HepG2 (cell line): ENCODE measurements at regions not wholly inside any gene's neighbourhood (a gene's known extent, or its start where the extent isn't known, plus 50 kb on each side); places are given as distances from the start of the nearest gene placed in this dataset.

Source experiments
- ATAC-seq: fragments of 200-7000 bp; cut with Tn5 transposase; 3 replicates; pipeline ENCODE4 v1.9.1; 2020; ENCODE audit warnings: mild to moderate bottlenecking, moderate library complexity
- BruUV-seq: library from RNA; stranded (reverse); fragments of 400-500 nt; replicated peaks from 2 replicates; lab custom pipeline; 2021; lab: Mats Ljungman, UMichigan
- CTCF ChIA-PET: fragments of 300-600 bp; formaldehyde crosslinking; extraction: SDS; loops from one replicate; lab custom pipeline; 2021; ENCODE audit warnings: low total read pairs, inconsistent platforms, low intra/inter-chr PET ratio; lab: Yijun Ruan, JAX
- POLR2A ChIA-PET: fragments of 350-600 bp; sonication (Branson Sonifier 250); formaldehyde crosslinking; loops from one replicate; lab custom pipeline; 2020; ENCODE audit warnings: antibody characterized with exemption, inconsistent platforms; lab: Yijun Ruan, JAX
- DNase-seq: peaks from one replicate; pipeline ENCODE4 v3.0.0-alpha.2; 2015; ENCODE audit warnings: low spot score
- FAIRE-seq: peaks from 3 replicates; lab custom pipeline; 2011; peaks lifted over from hg19 to GRCh38; lab: Jason Lieb, UNC
- H2AFZ ChIP-seq: one replicate; pipeline ENCODE4 v1.6.1; 2011; ENCODE audit warnings: low read length, inconsistent platforms
- H3K27ac ChIP-seq: fragments of 300-600 bp; 3 replicates; pipeline ENCODE4 v1.8.0; 2011; ENCODE audit warnings: mixed run types, mild to moderate bottlenecking, mixed read lengths, low read length, inconsistent platforms; ENCODE audit not compliant: insufficient read depth; ENCODE audit errors: extremely low read length
- H3K27me3 ChIP-seq, 2 experiments: fragments of 200-600 bp in 1 of 2; 2 replicates in 1 of 2; 3 replicates in 1 of 2; pipeline versions ENCODE4 v1.6.0 to v1.8.0; 2011; ENCODE audit warnings: low read length in 2 of 2, mild to moderate bottlenecking in 2 of 2, moderate library complexity in 2 of 2, inconsistent platforms in 1 of 2; ENCODE audit not compliant: insufficient read depth in 2 of 2, control insufficient read depth in 1 of 2
- H3K36me3 ChIP-seq, 2 experiments: fragments of 200-600 bp in 1 of 2; replicated peaks in 1 of 2; 2 replicates in 1 of 2; 3 replicates in 1 of 2; pipeline versions ENCODE4 v1.5.1 to v1.8.0; 2011; ENCODE audit warnings: low read length in 2 of 2, inconsistent platforms in 1 of 2; ENCODE audit not compliant: insufficient read depth in 2 of 2, control insufficient read depth in 1 of 2
- H3K4me1 ChIP-seq: 2 replicates; pipeline ENCODE4 v1.5.1; 2012; ENCODE audit warnings: low read length, inconsistent platforms; ENCODE audit not compliant: insufficient read depth
- H3K4me2 ChIP-seq: 2 replicates; pipeline ENCODE4 v1.6.0; 2011; ENCODE audit warnings: low read depth, low read length, inconsistent platforms
- H3K4me3 ChIP-seq, 3 experiments: fragments of 200-600 bp in 1 of 3; sonication (generic), shearing (Covaris generic) in 1 of 3; replicated peaks in 1 of 3; 2 replicates each; pipeline ENCODE4 v1.5.1; 2011 to 2016; ENCODE audit warnings: low read length in 3 of 3, inconsistent platforms in 2 of 3, low read depth in 2 of 3, mild to moderate bottlenecking in 2 of 3, control low read depth in 1 of 3, mixed read lengths in 1 of 3; ENCODE audit not compliant: insufficient read depth in 1 of 3
- H3K79me2 ChIP-seq: one replicate; pipeline ENCODE4 v1.6.1; 2011; ENCODE audit warnings: low read length, inconsistent platforms; ENCODE audit not compliant: insufficient read depth
- H3K9ac ChIP-seq: 2 replicates; pipeline ENCODE4 v1.6.0; 2011; ENCODE audit warnings: mild to moderate bottlenecking, low read depth, low read length, inconsistent platforms; ENCODE audit not compliant: insufficient read depth
- H3K9me3 ChIP-seq: 2 replicates; pipeline ENCODE4 v1.5.1; 2012; ENCODE audit warnings: mild to moderate bottlenecking, low read length
- H4K20me1 ChIP-seq: 2 replicates; pipeline ENCODE4 v1.6.0; 2011; ENCODE audit warnings: inconsistent platforms, mild to moderate bottlenecking, low read length, moderate library complexity; ENCODE audit not compliant: insufficient read depth
- BCLAF1 ChIP-seq: fragments of 450-650 bp; IDR thresholded peaks from 2 replicates; pipeline ENCODE4 v1.6.1; 2017; ENCODE audit warnings: mild to moderate bottlenecking
- CHCHD3 ChIP-seq: sonication (generic); formaldehyde crosslinking; IDR thresholded peaks from 2 replicates; pipeline ENCODE4 v1.8.0; 2022; ENCODE audit warnings: mild to moderate bottlenecking, missing genetic modification reagents, moderate library complexity
- DR1 ChIP-seq: sonication (generic); formaldehyde crosslinking; IDR thresholded peaks from 2 replicates; pipeline ENCODE4 v1.8.0; 2021; ENCODE audit warnings: mild to moderate bottlenecking, missing genetic modification reagents, inconsistent platforms
- FUBP1 ChIP-seq: sonication (generic); formaldehyde crosslinking; IDR thresholded peaks from 2 replicates; pipeline ENCODE4 v1.5.1; 2020; ENCODE audit warnings: missing genetic modification reagents, mild to moderate bottlenecking, borderline replicate concordance
- NFE2 ChIP-seq: sonication (generic); formaldehyde crosslinking; IDR thresholded peaks from 2 replicates; pipeline ENCODE4 v1.4.0; 2020; ENCODE audit warnings: missing genetic modification reagents
- NFIC ChIP-seq: IDR thresholded peaks from 2 replicates; pipeline ENCODE4 v1.6.1; 2012; ENCODE audit warnings: mild to moderate bottlenecking, low read length, inconsistent platforms
- PBX3 ChIP-seq: sonication (generic); formaldehyde crosslinking; IDR thresholded peaks from 2 replicates; pipeline ENCODE4 v1.8.1; 2023; ENCODE audit warnings: missing genetic modification reagents, inconsistent platforms, borderline replicate concordance
- TOPORS ChIP-seq: sonication (generic); formaldehyde crosslinking; IDR thresholded peaks from 2 replicates; pipeline ENCODE4 v1.8.0; 2023; ENCODE audit warnings: mild to moderate bottlenecking, missing genetic modification reagents
- ZBTB10 ChIP-seq: sonication (generic); formaldehyde crosslinking; IDR thresholded peaks from 2 replicates; pipeline ENCODE4 v1.4.0; 2020; ENCODE audit warnings: missing genetic modification reagents, borderline replicate concordance
- ZBTB42 ChIP-seq: sonication (generic); formaldehyde crosslinking; IDR thresholded peaks from 2 replicates; pipeline ENCODE4 v1.5.0; 2020; ENCODE audit warnings: mild to moderate bottlenecking, missing genetic modification reagents
- ZNF331 ChIP-seq: sonication (generic); formaldehyde crosslinking; IDR thresholded peaks from 2 replicates; pipeline ENCODE4 v1.4.0; 2020; ENCODE audit warnings: missing genetic modification reagents
- ZNF614 ChIP-seq: IDR thresholded peaks from 2 replicates; pipeline ENCODE4 v1.6.1; 2018; ENCODE audit warnings: missing biosample characterization, missing genetic modification reagents, inconsistent platforms, borderline replicate concordance
- ZNF7 ChIP-seq: IDR thresholded peaks from 2 replicates; pipeline ENCODE4 v1.6.1; 2016; ENCODE audit warnings: missing biosample characterization, missing genetic modification reagents
- WGBS: methylation state at CpG from one replicate; pipeline ENCODE4 v1.1.6; 2017; ENCODE audit warnings: low lambda C conversion rate; 5-methylcytosine and 5-hydroxymethylcytosine counted together
- in situ Hi-C: cut with HindIII; loops from 2 replicates; pipeline ENCODE4 v1.10.0; 2017; ENCODE audit warnings: low pct_unique_long_range_greater_than_20kb; ENCODE audit not compliant: extremely low pct_ligation_motif_present
- intact Hi-C: fragments of 100-400 bp; cut with micrococcal nuclease; formaldehyde crosslinking; loops from one replicate; pipeline ENCODE4 v1.10.0; 2022; ENCODE audit not compliant: unreplicated experiment

GRCh38 chr12:65565601-65566560, 258.4 kb upstream of the HMGA2 start:
- Histone ChIP-seq H2AFZ (no peak overlapping the region), H3K4me2 (no peak overlapping the region), H3K36me3 (no peaks in the 10 kb centered on the region), H3K4me1 (no peaks in the 10 kb centered on the region), H4K20me1 (no peaks in the 10 kb centered on the region), H3K27me3 (peaks cover 0 to 16% of the 10 kb centered on the region in 2 experiments; a peak in 2 of 5 replicates), H3K9me3 (no peaks in the 10 kb centered on the region), H3K27ac (no peak overlapping the region), H3K9ac (no peak overlapping the region), H3K79me2 (no peaks in the 10 kb centered on the region), H3K4me3 (no peak overlapping the region)
- intact Hi-C loops, result no loop called here
- BruUV-seq, result no TSS peak
- ChIA-PET CTCF (no interaction called here), POLR2A (no interaction called here)
- FAIRE-seq (no peak), ATAC-seq (no peak), DNase-seq (no peak)
- in situ Hi-C loops, result no loop called here
- WGBS, result 48% methylated on average over 10 of the region's 11 CpGs
- TF ChIP-seq ZNF614 (CRISPR knock-in tag) (no peak), ZNF331 (CRISPR knock-in tag) (no peak), NFE2 (CRISPR knock-in tag) (no peak), ZBTB10 (CRISPR knock-in tag) (no peak), NFIC (no peak), PBX3 (CRISPR knock-in tag) (no peak), CHCHD3 (CRISPR knock-in tag) (no peak), BCLAF1 (no peak), ZNF7 (CRISPR knock-in tag) (no peak), FUBP1 (no peak), ZBTB42 (CRISPR knock-in tag) (no peak), TOPORS (CRISPR knock-in tag) (no peak), DR1 (no peak)
